Keratinocyte (primary cell): ENCODE measurements at regions not wholly inside any gene's neighbourhood (a gene's known extent, or its start where the extent isn't known, plus 50 kb on each side); places are given as distances from the start of the nearest gene placed in this dataset.

Experiments
- CTCF ChIP-seq, 3 experiments: IDR thresholded peaks in 1 of 3; conservative IDR thresholded peaks in 1 of 3; optimal IDR thresholded peaks in 1 of 3; 2 replicates in 2 of 3; 3 replicates in 1 of 3; pipeline versions ENCODE3 to v1.5.1; 2011; ENCODE audit warnings: low read length in 3 of 3, mild to moderate bottlenecking in 3 of 3, moderate library complexity in 2 of 3, control low read depth in 1 of 3, inconsistent platforms in 1 of 3; ENCODE audit not compliant: insufficient read depth in 2 of 3; ENCODE audit errors: extremely low read depth in 1 of 3
- EZH2 ChIP-seq: IDR thresholded peaks from one replicate; pipeline ENCODE4 v1.6.1; 2012; ENCODE audit warnings: inconsistent platforms, mild to moderate bottlenecking, low read length, moderate library complexity

GRCh38 chr21:38752051-38752505, 53.7 kb upstream of the ETS2 start:
- TF ChIP-seq EZH2: no peak
- no peak for TF ChIP-seq CTCF (optimal IDR thresholded peaks at IDR 0.05 in 1 of 3, IDR thresholded peaks at IDR 0.05 in 1 of 3, conservative IDR thresholded peaks at IDR 0.05 in 1 of 3; ENCODE audit: extremely low read depth in 1 of 3, insufficient read depth in 2 of 3, low read length in 3 of 3)
